HFF-Myc (cell line): ENCODE measurements at regions not wholly inside any gene's neighbourhood (a gene's known extent, or its start where the extent isn't known, plus 50 kb on each side); places are given as distances from the start of the nearest gene placed in this dataset.

ENCODE experiments used
- DNase-seq: peaks from one replicate; pipeline ENCODE4 v3.0.0-alpha.2; 2011; ENCODE audit warnings: low read depth; ENCODE audit errors: extremely low read depth
- H3K4me3 ChIP-seq: replicated peaks from 2 replicates; pipeline ENCODE4 v1.5.1; 2011; ENCODE audit warnings: low read depth, mild to moderate bottlenecking, control low read depth, low read length
- TF ChIP-seq, protein P1 (sequence below): IDR thresholded peaks from 2 replicates; pipeline ENCODE4 v1.5.1; 2012; ENCODE audit warnings: mild to moderate bottlenecking, low read depth, low read length, control low read depth; ENCODE audit errors: missing control alignments

- no peak overlapping the region for H3K4me3 ChIP-seq
- DNase-seq, result no peak
- TF ChIP-seq, protein P1, sequence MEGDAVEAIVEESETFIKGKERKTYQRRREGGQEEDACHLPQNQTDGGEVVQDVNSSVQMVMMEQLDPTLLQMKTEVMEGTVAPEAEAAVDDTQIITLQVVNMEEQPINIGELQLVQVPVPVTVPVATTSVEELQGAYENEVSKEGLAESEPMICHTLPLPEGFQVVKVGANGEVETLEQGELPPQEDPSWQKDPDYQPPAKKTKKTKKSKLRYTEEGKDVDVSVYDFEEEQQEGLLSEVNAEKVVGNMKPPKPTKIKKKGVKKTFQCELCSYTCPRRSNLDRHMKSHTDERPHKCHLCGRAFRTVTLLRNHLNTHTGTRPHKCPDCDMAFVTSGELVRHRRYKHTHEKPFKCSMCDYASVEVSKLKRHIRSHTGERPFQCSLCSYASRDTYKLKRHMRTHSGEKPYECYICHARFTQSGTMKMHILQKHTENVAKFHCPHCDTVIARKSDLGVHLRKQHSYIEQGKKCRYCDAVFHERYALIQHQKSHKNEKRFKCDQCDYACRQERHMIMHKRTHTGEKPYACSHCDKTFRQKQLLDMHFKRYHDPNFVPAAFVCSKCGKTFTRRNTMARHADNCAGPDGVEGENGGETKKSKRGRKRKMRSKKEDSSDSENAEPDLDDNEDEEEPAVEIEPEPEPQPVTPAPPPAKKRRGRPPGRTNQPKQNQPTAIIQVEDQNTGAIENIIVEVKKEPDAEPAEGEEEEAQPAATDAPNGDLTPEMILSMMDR, result no peak
Observed at GRCh38 chr2:177021706-177022343, 190.8 kb upstream of the HNRNPA3 start.

DNA sequence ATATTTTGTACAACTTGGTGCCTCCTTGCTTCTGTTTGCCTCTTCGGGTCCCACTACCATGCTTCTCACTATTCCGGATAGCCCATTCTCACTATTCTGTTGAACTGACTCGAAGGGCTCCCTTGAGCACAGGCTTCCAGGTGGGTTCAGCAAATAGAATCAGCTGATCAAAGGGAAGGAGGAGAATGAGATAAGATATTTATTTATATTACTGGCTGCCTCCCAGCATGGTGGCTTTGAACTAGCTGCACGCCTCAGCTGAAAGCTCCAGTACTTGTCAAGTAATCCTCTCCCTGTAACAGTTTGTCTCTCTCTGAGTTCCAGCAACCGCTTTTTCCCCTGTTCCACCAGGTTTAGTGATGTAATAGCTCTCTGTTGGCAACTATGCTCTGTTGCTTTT, 187.8 kb upstream of the HNRNPA3 start:
- no peak overlapping the region for H3K4me3 ChIP-seq
- TF ChIP-seq, protein P1, result no peak
- DNase-seq, result no peak

DNA sequence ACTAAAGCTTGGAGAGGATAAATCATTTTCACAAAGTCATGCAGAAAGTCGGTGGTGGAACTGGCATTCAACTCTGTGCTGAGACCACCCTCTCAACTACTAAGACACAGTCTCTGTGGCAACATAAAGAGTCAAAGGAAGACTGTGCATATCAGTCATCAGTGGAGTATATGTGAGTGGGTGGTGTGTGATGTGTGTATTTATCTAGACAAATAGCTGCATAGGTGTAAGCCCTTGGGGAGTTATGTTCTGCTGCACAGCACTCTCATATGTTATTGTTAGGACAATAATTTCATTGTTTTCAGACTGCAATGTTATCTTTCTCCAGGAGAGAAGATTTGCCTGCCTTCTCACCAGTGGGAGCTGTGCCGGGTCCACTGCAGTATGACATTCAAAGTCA, 186.3 kb upstream of the HNRNPA3 start:
- TF ChIP-seq, protein P1, result no peak
- no peak for DNase-seq
- no peak overlapping the region for H3K4me3 ChIP-seq

GRCh38 chr2:177026956-177027355, 185.6 kb upstream of the HNRNPA3 start:
- H3K4me3 ChIP-seq, result no peak overlapping the region
- no peak for DNase-seq
- TF ChIP-seq, protein P1, result no peak

DNA sequence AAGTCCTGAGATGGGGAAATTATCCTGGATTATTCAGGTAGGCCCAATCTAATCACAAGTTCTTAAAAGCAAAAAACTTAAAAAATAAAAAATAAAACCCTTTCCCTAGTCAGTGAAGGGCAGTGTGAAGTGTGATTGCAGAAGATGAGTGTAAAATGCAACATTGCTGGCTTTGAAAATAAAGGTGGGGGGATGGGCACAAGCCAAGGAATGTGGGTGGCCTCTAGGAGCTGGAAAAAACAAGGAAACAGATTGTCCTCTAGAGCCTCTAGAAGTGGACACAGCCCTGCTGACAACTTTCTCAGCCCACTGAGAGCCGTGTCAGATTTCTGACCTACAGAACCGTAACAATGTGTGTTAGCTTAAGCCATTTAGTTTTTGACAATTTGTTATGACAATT, 184.3 kb upstream of the HNRNPA3 start:
- no peak for DNase-seq
- H3K4me3 ChIP-seq, result no peak overlapping the region
- TF ChIP-seq, protein P1, result no peak

GRCh38 chr2:177029075-177029474, 183.5 kb upstream of the HNRNPA3 start:
- H3K4me3 ChIP-seq, result no peak overlapping the region
- TF ChIP-seq, protein P1, result no peak
- DNase-seq, result no peak

DNA sequence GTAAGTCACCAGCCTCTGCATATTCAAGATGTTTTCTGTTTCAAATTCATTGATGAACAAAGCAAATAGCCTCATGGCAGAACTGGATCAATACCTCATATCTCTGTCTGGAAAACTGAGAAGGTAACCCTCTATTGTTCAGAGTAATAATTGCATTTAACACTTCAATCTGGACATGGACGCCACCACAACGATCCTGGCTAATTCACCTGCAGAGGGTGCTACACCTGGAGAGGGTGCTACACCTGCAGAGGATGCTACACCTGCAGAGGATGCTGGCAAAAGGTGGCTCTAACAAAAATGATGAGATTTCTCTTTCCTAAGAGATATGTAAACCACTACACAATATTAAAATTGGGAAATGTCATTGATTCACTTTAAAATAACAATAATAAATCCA, 183.1 kb upstream of the HNRNPA3 start:
- DNase-seq, result no peak
- TF ChIP-seq, protein P1, result no peak
- H3K4me3 ChIP-seq, result no peak overlapping the region
